HG03025 (cell line): ENCODE measurements at regions not wholly inside any gene's neighbourhood (a gene's known extent, or its start where the extent isn't known, plus 50 kb on each side); places are given as distances from the start of the nearest gene placed in this dataset.
"Not testable (repeated sequence)": the region's sequence is repeated elsewhere in the genome, so short reads cannot be mapped to it uniquely, and the experiment has no call there.

Experiments used
- ATAC-seq: cut with Tn5 transposase; IDR thresholded peaks from one replicate; pipeline ENCODE4 v1.9.1; 2021; ENCODE audit warnings: mild to moderate bottlenecking, moderate library complexity; ENCODE audit not compliant: unreplicated experiment, low FRiP score

GRCh38 chr2:190005513-190005912 lies 57.0 kb downstream of the MSTN start:
- no peak for ATAC-seq

DNA sequence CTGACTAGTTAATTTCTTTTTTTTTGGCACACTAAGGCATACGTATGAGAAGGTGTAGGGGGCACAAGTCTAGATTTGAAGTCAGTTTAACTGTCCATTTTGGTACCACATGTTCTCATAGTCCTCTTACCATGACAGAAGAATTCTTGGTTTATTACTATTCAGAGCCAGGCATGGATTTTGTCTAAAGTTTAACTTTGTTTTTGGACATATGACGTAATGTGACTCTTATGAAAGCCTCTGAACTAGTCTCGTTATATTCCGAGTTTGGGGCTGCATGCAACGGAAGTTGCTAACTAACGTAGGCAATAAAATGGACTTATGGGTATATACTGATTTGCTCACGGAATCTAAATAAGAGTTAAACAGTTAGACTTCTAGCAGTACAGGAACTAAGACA lies 62.9 kb downstream of the MSTN start:
- ATAC-seq: no peak

DNA sequence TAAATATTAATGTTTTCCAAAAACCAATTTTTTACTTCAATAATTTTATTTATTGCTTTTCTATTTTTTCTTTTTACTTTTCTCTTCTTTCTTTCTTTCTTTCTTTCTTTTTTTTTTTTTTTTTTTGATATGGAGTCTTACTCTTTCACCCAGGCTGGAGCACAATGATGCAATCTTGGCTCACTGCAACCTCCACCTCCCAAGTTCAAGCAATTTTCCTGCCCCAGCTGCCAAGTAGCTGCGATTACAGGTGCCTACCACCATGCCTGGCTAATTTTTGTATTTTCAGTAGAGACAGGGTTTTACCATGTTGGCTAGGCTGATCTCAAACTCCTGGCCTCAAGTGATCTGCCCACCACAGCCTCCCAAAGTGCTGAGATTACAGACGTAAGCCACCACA lies 63.9 kb downstream of the MSTN start:
- not testable (repeated sequence) for ATAC-seq

GRCh38 chr2:189997016-189997415 lies 65.5 kb downstream of the MSTN start:
- ATAC-seq: no peak

- ATAC-seq: no peak
These were observed 66.8 kb downstream of the MSTN start for GRCh38 chr2:189995679-189996078.

GRCh38 chr2:189982780-189983394 lies 79.6 kb downstream of the MSTN start:
- ATAC-seq: no peak

- no peak for ATAC-seq
These were observed 80.4 kb downstream of the MSTN start for GRCh38 chr2:189982087-189982486.

- ATAC-seq: not testable (repeated sequence)
These were observed 86.0 kb downstream of the MSTN start for GRCh38 chr2:189976488-189976887.

DNA sequence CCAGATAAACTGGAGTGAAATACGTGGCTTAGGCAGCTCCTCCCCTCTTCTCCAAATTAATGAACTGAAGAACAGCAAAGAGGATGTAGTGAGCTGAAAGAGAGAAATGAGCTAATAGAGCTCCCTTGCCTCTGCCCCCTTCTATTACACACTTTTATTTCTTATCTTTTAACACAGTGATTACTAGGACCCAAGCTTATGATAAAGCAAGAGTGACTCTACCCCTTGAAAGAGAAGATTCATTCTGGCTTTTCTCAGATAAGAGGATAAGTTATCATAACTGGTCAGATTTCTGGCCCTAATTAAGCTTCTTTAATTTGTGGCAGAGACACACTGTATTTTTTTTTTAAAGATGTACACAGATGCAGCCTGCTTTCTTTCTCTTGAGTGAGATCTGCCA lies 102.2 kb downstream of the MSTN start:
- ATAC-seq: no peak

GRCh38 chr2:189959450-189959849 lies 103.1 kb downstream of the MSTN start:
- ATAC-seq: no peak

GRCh38 chr2:189954989-189955388 lies 107.5 kb downstream of the MSTN start:
- ATAC-seq: no peak

- ATAC-seq: peak; percentile 88
These were observed 109.9 kb downstream of the MSTN start for GRCh38 chr2:189952536-189953109.

DNA sequence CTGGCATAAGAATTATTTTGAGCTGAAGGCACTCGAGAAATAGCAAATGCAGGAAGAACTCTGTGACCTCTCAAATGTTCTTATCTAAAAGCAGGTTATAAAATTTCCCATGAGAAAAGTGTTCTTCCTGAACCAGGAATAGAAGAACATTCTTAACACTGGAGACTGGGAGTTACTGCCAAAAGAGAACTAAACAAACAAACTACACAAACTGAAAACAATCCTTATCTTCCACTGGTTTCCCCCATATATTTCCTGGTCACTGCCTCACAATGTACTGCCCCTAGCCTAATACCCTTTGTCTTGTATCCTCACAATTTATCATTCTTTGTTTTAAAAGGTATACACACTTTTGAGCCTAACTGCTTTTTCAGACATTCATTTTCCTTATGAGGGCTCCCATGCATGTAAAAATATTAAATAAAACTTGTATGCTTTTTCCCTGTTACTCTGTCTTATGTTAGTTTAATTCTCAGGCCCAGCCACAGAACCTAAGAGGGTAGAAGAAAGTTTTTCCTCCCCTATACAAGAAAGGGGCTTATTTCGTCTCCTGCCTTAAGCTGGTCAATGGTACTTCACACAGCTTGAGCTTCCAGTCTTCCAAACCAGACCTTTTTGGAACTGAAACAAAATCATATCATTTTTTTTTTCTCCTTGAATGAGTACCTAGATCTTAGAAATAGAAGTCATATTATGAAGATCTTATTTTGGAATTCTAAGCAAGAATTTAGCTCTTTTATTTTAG lies 110.6 kb downstream of the MSTN start:
- peak; percentile 33 for ATAC-seq

GRCh38 chr2:189943009-189943408 lies 119.5 kb downstream of the MSTN start:
- no peak for ATAC-seq

GRCh38 chr2:189940913-189941312 lies 121.6 kb downstream of the MSTN start:
- ATAC-seq: no peak

DNA sequence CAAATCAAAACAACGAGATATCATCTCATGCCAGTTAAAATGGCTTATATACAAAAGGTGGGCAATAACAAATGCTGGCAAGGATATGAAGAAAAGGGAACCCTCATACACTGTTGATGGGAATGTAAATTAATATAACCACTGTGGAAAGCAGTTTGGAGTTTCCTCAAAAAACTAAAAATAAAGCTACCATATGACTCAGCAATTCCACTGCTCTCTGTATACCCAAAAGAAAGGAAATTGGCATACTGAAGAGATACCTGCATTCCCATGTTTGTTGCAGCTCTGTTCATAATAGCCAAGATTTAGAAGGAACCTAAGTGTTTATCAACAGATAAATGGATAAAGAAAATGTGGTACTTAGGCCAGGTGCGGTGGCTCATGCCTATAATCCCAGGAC lies 124.8 kb downstream of the MSTN start:
- ATAC-seq: no peak

DNA sequence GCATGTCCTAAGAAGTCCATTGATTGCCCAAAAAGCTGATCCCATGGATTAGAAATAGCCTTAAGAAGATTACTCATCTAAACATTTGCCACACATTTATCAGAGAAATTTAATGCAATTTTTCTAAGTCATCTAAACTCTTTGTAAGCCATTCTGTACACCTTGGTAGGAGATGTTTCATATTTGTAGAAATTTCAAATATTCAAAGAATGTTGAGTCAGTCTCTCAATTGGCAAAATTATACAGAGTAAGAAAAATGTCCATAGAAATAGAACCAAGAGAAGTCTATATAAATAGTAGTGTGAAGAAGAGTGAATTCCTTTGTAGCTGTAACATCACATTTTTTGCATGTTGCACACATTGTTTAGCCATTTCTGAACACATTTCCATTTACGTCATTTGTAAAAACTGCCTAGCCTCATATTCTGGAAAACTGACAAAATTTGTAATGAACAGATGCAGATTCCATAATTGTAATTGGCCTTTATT lies 128.6 kb downstream of the MSTN start:
- no peak for ATAC-seq

DNA sequence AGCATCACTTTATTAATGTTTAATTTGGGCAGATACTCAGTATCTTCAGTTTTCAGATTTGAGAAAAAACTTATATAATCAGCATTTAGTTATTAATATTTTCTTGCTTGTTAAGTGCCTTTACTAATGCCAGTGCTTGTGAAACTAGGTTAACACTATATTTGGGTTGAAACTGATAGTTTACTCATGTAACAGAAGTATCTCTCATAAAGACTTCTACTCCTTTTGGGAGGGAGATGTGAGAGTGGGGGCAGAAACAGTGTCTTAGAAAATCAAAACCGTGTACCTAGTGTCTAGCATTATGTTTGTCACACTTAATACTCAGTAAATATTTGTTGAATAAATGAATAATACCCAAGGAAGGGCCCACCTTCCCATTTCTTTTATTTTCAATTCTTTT lies 129.5 kb downstream of the MSTN start:
- ATAC-seq: peak; percentile 90

DNA sequence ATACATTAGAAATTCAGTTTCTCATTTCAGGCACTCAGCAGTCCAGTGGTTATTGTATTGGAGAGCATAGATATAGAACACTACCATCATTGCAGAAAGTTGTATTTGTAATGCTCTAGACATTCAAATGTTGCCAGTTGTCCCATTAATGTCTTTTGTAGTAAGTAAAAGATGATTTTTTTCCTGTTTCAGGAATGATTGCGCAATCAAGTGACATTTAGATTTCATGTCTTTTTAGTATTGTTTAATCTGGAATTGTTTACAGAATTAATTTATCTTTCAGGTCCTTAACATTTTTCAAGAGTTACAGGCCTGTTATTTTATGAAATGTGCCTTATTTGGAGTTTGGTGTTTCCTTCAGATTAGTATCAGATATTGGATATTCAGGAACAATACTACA lies 134.7 kb downstream of the MSTN start:
- no peak for ATAC-seq
